GM18868 (cell line): ENCODE measurements at regions not wholly inside any gene's neighbourhood (a gene's known extent, or its start where the extent isn't known, plus 50 kb on each side); places are given as distances from the start of the nearest gene placed in this dataset.

Experiments used
- ATAC-seq: cut with Tn5 transposase; IDR thresholded peaks from one replicate; pipeline ENCODE4 v1.9.1; 2021; ENCODE audit warnings: mild to moderate bottlenecking, moderate library complexity; ENCODE audit not compliant: unreplicated experiment

DNA sequence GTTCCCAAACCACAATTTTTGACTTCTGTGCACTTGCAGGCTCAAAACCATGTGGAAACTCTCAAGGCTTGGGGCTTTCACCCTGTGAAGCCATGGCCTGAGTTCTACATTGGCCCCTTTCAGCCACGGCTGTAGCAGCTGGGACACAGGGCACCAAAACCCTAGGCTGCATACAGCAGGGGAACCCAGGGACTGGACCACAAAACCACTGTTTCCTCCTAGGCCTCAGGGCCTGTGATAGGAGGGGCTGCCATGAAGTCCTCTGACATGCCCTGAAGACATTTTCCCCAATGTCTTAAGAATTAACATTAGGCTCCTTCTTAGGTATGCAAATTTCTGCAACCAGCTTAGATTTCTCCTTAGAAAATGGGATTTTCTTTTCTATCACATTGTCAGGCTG is 312.1 kb upstream of the TUSC1 start:
- ATAC-seq = no peak

DNA sequence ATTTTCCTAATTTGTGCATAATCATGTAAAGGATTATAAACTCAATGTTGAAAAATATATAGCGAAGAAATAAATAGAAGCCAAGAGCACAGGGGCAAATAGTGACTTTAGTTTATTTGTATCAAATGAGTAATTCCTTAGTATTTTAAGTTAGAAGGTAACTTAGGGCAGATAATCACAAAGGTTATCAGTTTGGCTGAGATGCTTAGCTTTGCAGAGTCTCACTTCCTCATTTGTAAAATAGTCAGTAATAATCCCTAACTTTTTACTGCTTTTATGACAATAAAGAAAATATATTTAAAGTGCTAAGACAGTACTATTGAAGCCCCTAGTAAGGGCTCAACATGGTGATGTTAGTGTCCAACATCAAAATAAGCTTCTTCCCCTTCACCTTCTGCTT is 297.4 kb upstream of the TUSC1 start:
- peak; percentile 55 for ATAC-seq

DNA sequence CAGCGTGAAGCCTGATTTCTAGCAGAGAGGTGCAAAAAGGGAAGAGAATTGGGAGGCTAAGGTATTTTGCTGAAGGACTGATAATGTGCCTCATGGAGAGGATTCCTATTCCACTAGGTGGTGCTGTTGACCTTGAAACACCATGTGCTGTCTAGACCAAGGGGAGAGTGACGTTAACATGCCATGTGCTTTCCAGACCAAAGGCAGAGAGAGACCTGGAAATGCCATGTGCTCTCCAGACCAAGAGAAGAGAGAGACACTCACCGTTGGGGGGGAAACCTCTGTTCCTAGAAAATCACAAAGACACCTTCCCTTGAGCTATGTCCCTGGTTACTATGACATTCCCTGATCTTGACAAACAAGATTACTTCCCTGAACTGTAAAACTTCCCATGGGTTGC is 286.0 kb upstream of the TUSC1 start:
- peak; percentile 87 for ATAC-seq

DNA sequence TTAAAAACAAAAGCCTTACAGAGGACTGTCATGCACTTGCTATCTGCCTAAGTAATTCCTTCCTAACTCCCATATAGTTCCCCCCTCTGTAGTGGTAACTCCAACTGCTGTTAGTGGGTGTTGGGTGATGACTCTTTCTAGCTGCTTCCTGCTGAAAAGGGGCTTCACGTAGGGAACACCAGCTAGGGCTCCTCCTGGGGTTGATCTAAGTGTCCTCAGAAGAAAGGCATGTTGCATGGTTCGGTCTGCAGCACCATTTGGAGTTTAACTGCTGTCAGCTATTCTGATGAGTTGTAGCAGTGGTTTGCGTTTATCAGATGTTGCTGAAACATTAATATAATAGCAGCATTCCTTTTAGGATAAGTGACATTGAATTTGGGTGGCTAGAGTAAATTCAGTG is 281.9 kb upstream of the TUSC1 start:
- ATAC-seq = no peak

DNA sequence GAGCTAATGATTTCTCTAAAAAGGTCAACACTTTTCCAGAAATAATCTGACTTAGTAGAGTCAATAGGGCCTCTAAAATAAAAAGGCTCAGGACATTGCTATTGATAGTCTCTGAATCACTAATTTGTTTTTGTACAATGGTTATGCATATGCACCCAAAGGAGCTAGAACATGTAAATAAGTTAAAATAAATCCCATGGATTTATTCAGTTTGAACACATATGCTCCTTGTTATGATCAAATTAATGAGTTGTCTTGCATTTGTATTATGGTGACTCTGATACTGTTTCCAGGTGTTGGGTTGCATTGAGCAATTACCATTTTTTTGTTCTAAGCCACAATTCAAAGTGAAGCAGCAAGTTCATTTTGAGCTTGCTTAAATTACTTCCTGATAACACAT is 276.0 kb upstream of the TUSC1 start:
- ATAC-seq = no peak

DNA sequence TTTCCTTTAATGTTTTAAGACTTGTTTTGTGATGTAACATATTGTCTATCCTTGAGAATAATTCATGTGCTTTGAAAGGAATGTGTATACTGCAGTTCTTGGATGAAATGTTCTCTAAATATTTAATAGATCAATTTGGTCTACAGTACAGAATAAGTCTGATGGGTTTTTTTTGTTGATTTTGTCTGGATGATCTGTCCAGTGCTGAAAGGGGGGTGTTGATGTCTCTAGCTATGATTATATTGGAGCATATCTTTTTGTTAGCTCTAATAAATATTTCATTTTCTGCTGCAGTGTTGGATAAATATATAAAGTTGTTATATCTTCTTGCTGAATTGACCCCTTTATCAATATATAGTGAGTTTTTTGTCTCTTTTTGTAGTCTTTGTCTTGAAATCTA is 269.9 kb upstream of the TUSC1 start:
- no peak for ATAC-seq

DNA sequence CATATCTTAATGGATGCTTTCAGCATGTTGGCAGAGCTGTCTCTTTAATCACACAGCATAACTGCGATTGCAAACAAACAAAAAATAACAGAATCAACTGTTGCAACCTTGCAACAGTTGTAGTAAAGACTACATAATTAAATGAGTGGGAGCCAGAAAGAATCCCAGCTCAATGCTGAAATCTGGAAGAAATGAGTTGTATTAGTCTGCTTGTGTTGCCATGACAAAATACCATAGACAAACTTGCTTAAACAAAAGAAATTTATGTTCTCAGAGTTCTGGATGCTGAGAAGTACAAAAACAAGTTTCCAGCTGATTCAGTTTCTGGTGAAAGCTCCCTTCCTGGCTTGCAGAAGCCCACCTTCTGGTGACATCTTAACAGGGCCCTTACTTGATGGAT is 260.9 kb upstream of the TUSC1 start:
- ATAC-seq = no peak

DNA sequence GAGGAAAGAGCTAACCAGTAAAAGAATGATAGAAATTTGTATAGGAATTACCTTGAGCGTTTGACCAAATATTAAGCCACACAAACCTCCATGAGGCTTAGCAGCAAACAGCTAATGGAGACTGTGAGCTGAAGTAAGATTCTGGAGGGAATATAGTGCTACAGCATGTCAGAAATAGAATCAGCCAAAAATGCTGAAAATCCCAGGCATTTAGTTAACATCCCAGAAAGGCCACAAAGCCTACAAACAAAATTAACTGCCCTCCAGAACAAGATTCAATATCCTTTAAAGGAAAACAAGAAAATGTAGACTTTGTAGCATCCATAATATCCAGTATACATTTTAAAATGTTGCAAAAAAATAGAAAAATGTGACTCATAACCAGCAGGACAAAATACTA is 257.8 kb upstream of the TUSC1 start:
- ATAC-seq = no peak

DNA sequence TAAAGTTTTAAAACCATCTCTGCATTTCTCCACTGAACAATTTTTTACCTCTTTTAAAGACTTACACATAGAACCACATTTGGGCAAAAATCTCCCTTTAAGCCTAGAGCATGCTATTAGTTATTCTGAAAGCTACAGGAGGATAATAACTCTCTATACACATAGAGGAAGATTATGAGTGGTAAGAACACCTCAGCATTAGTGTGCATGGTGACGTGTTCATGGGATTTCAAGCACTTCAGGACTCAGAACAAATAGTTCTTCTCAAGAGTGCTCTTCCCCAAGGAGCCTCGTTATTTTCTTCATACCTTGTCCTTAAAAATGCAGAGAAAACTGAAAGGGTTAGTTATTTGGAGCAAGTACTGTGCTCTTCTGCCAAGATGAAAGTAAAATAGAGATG is 256.9 kb upstream of the TUSC1 start:
- no peak for ATAC-seq

DNA sequence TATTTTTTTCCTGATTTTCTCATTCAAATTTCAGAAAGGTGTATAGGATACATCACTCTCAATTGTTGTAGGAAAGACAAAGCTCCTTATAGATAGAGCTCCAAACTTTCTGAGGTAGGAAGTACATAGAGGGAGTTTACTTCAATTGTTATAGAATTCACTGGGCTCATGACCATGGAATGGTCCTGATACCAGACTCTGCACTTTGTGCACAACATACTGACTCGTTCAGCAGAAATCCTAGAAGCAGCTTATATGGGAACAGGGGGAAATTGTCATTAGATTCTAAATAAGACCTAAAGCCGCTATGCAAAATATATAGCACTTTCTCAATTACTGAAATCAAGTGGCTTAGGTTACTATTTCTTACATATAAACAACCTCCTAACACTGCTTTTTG is 240.5 kb upstream of the TUSC1 start:
- no peak for ATAC-seq

DNA sequence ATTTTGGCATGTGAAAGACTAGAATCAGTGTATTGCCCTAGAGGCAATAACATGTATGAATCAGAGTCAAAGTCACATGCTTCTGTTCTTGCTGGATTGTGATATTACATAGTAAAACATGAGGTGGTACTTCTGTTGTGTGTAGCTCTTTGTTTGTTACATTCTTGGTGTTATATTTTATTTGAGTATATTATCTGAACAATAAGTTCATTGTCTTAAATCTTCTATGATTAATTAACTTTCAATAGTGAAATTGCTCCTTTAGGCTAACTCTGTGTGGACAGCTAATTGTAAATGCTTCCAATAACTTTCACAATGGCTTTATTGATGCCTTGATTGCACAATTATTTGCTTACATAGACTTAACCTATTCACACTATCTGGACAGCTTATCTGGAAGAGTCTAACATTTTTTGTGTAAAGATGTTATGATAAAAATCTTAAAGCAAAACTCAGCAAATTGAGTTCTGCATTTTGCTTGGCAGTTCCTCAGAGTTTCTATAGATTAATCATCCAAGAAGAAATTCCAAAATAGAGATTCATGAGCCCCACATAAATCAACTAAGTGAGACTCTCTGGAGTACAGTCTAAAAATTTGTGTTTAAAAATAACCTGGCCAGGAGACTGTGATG is 239.6 kb upstream of the TUSC1 start:
- ATAC-seq = no peak

DNA sequence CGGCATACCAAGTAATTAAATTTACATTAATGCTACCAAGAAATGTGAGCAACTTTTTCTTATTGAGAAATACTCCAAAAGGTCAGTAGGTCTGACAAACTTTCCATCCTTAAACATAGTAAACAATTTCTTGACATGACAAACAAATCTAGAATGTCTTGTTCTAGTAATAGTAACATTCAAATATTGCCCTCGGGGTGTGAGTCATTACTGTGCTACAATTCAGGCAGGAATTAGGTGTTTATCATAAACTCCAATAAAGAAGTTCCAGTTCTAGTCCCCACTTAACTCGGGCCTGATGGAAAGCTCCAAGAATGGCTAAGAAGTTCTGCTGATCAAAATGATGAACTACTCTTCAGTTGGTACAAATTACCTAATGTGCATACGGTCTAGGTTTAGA is 235.6 kb upstream of the TUSC1 start:
- ATAC-seq = no peak

DNA sequence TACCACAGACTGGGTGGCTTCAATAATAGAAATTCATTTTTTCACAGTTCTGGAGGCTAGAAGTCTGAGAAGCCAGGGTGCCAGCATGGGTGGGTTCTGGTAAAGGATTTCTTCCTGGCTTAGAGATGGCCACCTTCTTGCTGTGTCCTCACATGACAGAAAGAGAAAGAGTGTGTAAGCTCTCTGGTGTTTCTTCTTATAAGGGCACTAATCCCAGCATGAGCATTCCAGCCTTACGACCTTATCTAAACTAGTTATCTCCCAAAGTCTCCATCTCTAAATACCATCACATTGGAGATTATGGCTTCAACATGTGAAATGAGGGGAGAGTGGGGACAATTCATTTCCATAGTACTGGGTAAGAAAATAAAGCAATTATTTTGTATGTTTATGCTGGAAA is 226.5 kb upstream of the TUSC1 start:
- ATAC-seq = no peak

DNA sequence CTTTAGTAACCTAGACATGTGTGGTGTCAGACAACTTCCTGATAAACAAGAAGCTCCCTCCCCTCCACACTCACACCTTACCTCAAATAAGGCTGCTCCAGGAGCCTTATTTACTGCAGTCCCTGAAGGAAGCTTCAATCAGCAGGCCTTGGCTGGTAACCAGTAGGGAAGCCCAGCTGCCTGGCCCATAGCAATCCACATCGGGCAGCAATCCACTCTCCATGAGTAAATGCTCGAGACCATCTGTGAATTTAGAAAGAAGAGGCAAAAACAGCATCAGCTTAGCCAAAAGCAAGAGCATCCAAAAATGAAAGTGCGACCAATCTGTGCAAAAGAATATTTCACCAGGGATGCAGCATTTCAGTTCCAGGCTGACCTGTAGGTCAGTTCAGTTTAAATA is 213.3 kb upstream of the TUSC1 start:
- no peak for ATAC-seq

DNA sequence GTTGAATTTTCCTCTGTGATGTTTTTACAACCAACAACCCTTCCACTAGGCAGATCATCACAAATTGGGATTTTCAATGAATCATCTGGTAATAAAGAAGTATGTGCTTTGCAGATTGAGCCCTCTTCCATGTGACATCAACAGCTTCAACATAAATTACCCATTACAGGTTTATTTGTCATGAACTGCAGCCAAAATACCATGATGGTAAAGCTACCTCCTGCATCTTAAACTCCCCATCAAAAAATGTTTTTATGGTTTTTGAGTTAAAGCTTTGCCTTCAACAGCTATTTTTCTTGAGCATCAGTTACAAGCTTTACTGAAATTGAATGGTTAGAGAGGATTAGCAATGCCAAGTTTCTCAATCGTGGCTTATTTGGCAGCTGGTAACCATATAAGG is 211.4 kb upstream of the TUSC1 start:
- no peak for ATAC-seq

DNA sequence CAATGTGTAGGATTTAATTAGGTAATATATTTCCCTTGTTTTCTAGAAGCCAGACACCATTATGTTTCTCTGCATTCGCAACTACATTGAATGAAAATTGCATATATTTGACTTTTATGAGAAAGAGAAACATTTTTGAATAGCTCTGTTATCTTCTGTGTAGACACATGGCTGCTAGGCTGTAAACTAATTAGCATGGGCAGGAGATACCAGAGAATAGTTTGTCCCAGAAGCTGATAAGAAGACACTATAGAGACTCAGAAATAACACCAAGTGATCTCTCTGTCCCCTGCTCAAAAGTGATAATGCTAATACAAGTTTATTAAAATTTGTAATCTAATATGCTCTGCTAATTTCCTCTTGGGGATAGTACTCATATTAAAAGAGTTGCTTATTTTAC is 198.0 kb upstream of the TUSC1 start:
- no peak for ATAC-seq

DNA sequence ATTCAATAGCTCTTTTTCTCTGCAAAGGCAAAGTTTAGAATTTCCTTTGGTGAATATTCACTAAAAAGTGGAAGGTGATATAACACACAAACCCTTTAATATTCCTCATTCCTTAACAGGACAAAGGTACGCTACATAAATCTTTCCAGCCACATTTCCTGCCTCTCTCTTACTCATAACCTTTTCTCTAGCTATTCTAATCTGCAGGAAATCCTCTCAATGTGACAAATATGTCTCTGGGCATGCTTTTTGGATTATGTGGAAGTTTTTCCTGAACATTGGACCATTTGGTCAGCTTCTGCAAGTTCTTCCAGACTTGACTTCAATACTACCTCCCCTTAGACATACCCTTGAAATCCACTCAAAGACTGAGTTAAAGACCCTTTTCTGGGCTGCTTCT is 186.3 kb upstream of the TUSC1 start:
- no peak for ATAC-seq

DNA sequence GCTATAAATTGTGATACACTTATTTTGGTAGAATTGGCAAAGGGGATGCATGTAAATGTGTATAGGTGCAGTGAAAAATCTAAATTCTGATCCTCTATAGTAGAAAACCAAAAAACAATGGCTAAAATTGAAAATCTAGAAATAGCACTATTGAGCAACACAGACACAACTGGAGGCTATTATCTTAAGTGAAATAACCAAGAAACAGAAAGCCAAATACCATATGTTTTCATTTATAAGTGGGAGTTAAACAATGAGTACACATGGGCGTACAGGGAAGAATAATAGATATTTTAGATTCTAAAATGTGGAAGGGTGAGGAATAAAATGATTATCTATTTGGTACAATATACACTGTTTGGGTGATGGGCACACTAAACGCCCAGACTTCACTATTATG is 183.2 kb upstream of the TUSC1 start:
- no peak for ATAC-seq

DNA sequence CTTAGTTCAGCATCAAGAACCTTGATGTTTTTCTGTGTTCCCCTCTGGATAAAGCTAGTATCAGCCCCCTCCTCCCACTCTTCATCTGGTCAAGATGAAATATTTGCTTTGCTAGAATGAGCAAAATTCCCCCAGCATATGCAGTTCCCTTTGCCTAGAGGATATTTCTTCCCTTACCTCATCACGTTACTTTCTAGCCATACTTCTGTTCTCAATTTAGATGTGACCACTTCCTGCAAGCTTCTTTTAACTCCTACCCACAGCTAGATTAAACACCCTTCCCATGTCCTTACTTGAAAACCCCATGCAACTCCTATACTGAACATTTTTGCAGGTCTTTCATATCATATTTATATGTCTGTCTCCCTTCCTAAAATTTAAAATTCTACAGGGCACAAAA is 178.9 kb upstream of the TUSC1 start:
- ATAC-seq = peak; percentile 62

DNA sequence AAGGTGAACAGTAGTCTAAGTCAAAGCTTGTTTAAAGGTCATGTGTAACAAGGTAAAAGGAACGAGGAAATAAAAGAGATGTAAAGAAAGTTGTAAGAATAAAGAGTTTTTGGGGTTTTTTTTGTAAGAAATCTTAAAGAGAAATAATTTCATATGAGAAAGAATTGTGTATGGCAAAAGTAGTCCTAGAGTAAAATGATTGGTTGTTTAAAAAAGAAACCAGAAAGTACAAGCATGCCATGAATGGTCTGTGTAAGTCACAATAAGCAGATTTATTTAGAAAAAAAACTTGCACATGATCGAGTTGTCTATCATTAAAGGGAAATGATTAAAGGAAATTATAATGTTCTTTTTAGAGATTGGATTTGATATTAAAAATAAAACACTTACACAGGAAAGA is 172.6 kb upstream of the TUSC1 start:
- no peak for ATAC-seq

DNA sequence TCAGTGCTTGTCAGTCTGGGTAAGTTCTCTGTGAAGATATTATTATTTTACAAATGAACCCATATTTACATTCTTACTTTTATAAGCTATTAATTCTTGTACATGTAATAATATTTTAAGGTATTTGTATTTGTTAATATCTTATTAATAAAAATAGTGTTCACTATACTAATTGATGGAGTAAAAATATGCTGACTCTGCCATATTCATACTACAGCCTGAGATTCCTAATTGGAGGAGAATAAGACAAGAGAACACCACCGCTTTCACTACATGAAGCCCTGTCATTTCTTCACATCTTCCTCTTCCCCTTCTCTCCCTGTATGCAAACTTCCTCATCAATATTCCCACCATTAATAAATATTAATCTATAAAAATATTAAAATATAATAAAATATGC is 167.6 kb upstream of the TUSC1 start:
- no peak for ATAC-seq

DNA sequence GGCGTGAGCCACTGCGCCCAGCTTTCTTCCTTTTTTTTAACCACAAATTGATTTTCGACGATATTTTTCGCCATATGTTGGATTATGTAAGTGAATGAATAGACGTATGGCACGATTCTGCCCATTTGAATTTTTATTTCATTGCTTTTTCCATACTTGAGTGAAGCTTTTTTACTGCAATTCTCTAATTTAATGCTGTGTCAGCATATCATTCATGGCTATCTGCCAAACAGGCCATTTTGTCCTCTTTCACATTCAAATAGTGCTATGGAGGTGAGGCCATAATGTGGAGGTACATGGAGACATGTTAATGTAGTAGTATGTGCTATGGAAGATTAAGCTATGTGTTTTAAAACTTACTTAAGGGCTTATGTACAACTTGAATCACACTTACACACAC is 152.1 kb upstream of the TUSC1 start:
- no peak for ATAC-seq

DNA sequence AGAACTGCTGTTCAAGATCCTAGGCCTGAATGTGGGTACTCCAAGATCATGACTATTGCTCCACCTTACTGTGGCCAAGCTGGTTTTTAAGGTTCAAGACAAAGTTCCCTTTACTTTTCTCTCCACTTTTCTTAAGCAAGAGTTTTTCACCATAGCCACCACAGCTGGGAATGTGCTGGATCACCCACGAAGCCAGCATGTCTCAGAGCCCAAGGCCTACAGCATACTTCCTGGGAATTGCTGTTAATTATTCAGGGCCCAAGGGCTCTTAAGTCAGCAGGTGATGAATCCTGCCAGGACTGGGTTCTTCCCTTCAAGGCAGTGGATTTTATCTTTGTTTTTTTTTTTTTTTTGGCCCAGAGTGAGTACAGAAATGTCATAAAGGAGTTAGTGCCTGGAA is 149.4 kb upstream of the TUSC1 start:
- no peak for ATAC-seq

DNA sequence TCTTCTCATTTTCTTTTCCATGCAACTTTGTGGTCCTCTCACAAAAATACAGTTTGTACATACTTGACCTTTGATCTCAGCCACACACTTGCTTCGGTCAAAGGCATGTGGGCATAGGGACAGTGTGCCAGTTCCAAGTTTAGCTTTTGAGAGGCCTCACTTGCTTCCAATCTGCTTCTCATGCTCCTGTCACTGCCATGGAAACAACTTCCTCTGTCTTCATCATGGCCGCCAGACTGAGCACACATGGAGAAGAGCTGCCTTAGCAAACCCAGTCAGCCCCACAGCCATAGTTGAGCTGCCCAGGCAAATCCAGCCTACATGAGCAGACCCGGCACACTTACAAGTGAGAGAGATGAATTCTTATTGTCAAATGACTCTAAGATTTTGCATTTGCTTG is 138.2 kb upstream of the TUSC1 start:
- no peak for ATAC-seq
